ENCODE measurements at regions not wholly inside any gene's neighbourhood (a gene's known extent, or its start where the extent isn't known, plus 50 kb on each side); places are given as distances from the start of the nearest gene placed in this dataset.

DNA sequence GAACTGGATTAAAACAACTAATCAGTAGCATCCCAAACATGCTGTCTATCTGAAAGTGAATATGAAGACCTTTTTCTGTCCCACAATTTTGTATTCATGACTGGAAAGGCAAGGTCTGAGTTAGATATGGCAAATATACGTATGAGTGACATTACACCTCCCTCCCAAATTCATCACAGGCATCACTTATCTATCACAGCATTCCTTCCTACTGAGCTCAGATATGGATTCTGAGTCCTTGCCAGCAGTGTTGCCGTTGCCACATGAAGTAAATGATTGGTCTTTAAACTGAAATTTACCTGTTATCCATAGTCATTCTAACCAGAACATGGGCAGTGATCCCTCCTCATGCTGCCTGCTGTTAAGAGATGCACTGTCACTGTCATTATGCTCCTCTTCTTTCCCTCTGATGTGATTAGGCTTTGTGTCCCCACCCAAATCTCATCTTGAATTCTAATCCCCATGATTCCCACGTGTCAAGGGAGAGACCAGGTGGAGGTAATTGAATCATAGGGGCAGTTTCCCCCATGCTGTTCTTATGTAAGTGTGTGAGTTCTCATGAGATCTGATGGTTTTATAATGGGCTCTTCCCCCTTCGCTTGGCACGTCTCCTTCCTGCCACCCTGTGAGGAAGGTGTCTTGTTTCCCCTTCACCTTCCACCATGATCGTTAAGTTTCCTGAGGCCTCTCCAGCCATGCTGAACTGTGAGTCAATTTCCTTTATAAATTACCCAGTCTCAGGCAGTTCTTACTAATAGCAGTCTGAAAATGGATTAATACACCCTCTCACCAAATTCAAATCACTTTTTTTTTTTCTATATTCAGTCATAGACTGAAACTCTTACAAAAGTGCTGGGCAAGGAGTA lies 288.4 kb downstream of the NUAK1 start:
- Histone ChIP-seq H3K4me3 (no peak overlapping the region), H3K27ac (no peak overlapping the region)

DNA sequence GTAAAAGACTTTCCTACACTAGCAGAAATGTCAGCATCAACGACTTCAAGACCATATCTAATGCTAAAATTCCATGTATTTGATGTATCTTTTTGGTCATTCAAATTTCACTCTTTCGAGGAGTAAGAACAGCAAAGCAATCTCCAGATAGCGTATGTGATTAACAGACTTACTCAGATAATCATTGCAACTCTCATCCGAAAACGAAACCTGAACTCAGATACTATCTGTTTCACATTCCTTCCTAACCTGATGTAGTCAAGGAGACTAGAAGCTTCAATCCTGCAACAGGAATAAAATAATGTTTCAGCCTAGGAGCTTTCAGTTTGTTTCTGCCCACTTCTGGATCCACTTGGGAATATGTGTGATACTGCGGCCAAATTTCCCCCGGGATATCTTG lies 286.3 kb downstream of the NUAK1 start:
- peak overlapping the region in 1 of 21 experiments; percentile 22 for H3K27ac ChIP-seq
- no peak overlapping the region for H3K4me3 ChIP-seq

DNA sequence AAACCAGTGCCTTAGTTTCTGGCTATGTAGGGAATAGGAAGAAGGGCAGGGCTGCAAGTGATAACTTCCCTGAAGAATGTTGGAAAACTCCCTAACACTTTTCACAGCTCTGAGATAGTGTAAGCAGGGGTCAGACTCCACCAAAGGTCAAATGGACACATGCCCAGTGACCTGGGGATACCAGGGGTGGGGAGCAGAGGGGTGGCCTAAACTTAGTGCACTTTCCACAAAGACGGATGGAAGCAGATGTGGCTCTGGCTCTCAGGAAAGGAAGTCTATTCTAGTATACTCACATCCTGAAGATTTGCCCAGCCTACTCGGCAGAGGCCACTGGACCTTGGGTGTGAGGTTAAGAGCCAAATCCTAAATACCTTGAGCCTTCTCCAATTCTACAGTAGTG lies 285.8 kb downstream of the NUAK1 start:
- no peak overlapping the region for H3K4me3 ChIP-seq
- peak overlapping the region in 3 of 21 experiments; percentile 21 to 31 (median 22) for H3K27ac ChIP-seq

DNA sequence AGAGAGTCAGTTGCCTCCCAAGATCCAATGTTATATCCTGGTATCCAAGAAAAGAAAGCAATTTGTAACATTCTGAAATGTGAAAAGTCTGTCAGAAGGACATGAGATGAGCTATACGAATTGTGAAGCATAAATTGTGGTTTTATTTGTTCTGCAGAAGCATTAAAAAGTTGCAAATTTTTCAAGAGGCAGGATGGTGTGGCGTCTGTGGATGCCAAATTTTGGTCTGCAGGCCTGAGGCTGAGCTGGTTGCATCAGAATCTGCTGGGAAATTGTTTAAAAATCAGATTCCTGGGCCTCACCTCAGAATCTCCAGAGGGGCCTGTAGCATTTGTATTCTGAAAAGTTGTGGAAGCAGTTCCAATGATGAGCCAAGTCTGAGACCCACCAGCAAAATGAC lies 284.7 kb downstream of the NUAK1 start:
- H3K27ac ChIP-seq = no peak overlapping the region
- H3K4me3 ChIP-seq = no peak overlapping the region

DNA sequence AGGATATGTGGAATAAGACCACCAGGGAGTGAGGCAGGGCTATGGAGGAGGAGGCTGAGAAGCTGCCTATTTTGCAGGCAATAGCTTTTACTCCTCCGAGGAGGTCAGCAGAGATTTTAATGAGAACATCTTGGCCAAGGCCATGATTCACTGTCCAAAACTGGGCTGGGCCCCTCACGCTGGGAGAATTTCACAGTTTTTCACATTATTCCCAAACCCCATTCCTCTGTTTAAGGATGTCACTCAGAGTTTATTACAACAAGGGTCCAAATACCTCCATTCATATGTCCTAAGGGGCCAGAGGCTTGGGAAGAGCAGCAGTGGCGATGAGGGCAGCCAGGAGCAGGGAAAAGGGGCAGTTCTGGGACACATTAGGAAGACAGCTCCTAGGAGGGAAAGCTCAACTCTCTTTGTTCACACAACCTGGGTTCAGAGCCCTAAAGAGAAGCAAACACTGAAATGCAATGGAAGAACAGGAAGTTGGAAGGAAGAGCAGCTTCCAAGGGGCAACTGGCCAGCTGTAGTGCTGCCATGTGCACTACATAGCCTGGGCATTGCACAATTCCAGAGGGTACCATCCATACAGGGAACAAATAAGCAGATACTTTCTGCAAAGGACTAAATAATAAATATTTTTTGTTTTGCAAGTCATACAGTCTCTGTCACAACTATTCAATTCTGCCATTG lies 283.2 kb downstream of the NUAK1 start:
- Histone ChIP-seq H3K27ac (peak overlapping the region in 1 of 21 experiments; percentile 33), H3K4me3 (no peak overlapping the region)

DNA sequence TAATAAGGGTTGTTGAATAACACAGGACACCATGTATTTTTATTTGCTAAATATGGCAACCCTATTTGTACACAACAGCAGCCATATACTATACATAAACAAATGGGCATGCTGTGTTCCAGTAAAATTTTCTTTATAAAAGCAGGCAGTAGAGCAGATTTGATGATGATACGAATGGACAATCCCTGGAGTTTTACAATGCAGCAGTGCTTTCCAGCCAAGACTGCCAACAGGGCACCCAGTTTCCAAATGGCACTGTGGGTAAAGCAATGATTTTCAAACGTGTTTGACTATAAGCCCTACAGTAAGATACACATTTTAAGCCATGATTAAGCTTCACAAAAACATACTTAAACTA lies 282.7 kb downstream of the NUAK1 start:
- H3K4me3 ChIP-seq = no peak overlapping the region

DNA sequence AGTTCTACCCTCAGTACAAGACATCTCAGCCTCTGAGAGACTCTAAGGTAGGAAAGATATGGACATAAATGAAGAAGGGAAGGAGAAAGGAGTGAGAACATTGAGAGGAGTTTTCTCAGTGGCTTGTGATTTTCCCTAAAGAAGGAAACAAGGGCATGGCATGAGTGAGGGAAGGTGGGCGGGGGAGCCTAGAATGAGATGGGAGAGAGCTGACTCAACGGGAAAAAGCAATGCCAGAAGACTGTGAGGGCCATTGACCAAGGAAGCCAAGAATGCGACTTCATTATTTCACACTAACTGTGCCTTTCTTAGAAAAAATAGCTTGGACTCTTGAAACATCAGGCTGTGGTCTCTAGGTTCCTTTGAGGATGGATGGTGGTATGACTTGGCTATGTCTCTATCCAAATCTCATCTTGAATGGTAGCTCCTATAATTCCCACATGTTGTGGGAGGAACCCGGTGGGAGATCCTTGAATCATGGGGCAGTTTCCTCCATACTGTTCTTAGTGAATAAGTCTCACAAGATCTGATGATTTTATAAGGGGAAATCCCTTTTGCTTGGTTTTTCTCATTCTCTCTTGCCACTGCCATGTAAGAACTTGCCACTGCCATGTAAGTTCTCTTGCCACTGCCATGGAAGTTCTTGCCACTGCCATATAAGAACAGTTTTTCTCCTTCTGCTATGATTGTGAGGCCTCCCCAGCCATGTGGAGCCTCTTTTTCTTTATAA lies 279.6 kb downstream of the NUAK1 start:
- Histone ChIP-seq H3K27ac (peak overlapping the region in 1 of 21 experiments; percentile 21), H3K4me3 (no peak overlapping the region)

More for the DNA sequence above, 282.7 kb downstream of the NUAK1 start:
- no peak overlapping the region for H3K27ac ChIP-seq

DNA sequence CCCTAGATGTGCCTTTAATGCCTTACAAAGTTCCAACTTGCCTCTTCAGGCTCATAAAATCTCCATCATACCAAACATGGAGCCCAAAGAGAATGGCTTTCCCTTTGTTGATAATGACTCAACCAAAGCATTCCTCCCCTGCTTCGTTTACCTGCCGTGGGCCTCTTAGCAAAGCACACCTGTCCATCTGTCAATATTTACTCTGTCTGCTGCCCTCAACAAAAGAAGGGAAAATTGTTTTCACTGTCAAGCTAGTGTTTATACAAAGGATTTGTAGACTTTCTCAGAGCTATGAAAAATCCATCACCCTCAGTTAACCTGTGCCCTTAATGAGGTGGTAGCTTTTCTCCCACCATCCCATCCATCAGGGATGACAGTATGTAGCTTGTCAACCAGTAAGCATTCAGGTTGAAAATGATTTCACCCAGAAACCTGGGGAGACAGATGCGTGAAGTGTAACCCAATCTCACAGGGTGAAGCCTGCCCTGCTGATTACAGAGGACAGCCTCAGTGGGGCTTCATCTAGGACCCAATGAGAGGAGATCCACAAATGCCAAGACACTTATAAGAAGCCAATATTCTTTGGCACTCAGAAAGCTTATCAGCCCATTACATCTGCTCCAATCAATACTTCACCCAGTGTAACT lies 278.1 kb downstream of the NUAK1 start:
- no peak overlapping the region for H3K4me3 ChIP-seq
- peak overlapping the region in 1 of 21 experiments; percentile 26 for H3K27ac ChIP-seq

DNA sequence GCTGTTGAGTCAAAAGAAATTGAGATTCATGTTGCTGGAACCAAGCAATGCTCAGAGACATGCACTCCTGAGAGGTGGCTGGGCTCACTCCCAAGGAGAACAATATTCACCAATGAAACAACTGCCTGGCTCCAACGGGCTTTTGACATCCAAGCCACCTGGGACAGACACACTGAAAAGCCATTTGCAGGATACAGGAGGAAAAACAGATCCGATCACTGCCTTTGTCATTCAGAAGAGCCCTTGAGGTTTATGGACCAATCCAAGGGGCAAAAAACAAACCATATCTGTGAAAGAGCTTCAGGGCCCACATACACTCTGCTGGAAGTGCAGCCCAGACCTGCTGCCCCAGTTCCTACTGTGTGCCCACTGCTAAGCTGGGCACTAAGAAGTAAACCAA lies 277.5 kb downstream of the NUAK1 start:
- Histone ChIP-seq H3K27ac (peak overlapping the region in 1 of 21 experiments; percentile 26), H3K4me3 (no peak overlapping the region)

DNA sequence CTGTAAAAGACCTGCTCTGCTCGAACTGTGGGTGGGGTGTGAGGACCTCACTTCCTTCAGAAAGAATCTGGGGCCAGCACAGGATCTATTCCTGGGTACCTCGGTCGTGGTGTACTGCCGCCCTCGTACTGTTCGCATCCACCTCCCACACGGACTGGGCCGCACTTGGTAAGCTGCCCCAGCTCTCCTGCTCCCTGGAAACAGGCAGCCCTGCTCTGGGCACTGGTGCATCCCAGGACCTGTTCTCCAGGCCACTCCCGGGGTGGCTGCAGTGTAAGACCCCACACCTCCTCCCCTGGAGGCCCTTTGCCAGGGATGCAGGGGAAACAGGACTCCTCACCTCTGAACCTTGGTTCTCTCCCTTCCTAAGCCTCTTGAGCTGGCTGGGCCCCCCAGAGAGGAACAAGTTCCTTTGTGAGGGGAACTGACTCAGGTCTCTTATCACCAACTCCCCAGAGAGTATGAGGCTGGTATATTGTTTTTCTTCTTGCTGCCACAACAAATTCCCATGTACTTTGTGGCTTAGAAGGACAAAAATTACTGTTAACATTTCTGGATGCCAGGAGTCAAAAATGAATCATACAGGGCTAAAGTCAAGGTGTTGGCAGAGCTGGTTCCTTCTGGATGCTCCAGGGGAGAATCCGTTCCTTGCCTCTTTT lies 276.5 kb downstream of the NUAK1 start:
- no peak overlapping the region for H3K27ac ChIP-seq
- H3K4me3 ChIP-seq = no peak overlapping the region

DNA sequence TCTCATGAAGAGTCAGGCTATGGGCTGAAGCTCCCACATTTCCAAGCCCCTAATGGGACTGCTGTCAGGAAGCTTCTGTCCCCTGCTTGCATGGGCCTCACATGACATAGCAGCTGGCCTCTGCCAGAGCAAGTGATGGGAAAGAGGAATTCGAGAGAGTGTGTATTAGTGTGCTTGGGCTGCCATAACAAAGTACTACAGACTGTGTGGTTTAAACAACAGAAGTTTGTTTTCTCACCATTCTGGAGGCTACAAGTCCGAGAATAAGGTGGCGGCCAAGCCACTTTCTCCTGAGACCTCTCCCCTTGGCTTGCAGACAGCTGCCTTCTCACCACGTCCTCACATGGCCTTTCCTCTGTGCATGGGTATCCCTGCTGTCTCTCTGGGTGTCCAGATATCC lies 274.4 kb downstream of the NUAK1 start:
- H3K4me3 ChIP-seq = no peak overlapping the region
- H3K27ac ChIP-seq = no peak overlapping the region

DNA sequence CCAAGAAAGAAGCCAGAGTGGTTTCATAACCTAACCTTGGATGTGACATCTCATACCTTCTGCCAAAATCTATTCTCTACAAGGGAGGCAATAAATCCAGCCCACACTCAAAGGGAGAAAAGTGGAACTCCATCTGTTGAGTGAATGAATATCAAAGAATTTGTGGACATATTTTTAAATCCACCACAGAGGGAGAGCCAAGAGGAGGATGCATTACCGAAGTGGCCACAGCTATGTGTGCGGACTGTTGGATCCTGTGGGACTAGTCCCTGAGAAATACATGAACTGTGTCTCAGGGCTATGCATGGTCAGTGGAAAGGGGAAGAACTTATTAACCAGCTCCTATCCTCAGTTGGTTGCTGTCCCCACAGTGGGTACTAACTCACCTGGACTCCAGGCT lies 273.9 kb downstream of the NUAK1 start:
- Histone ChIP-seq H3K4me3 (no peak overlapping the region), H3K27ac (no peak overlapping the region)

DNA sequence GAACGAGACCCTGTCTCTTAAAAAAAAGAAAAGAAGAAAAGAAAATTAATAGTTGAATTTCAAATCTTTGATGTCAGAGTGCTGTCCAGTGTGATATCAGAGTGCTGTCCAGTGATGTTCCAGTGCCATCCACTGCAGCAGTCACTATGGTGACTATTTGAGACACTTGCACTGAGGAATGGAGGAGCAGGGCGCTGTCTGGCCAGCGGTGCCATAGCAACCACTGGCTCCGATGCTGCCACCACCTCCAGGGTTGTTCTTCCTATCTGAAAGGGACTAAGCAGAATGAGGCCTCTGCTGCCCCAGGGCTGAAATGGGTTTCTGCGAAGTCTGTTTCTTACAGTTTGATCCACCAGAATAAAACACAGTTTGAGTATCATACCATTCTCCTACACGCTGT lies 272.9 kb downstream of the NUAK1 start:
- Histone ChIP-seq H3K27ac (no peak overlapping the region), H3K4me3 (no peak overlapping the region)

DNA sequence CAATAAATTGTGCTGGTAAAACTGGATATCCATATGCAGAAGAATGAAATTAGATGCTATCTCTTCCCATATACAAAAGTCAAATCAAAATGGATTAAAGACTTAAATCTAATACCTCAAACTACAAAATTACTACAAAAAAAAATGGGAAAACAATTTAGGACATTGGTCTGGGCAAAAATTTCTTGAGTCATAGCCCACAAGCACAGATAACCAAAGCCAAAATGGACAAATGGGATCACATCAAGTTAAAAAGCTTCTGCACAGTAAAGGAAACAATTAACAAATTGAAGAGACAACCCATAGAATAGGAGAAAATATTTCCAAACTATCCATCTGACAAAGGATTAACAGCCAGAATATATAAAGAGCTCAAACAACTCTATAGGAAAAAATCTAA lies 264.6 kb downstream of the NUAK1 start:
- Histone ChIP-seq H3K4me3 (no peak overlapping the region), H3K27ac (no peak overlapping the region)

DNA sequence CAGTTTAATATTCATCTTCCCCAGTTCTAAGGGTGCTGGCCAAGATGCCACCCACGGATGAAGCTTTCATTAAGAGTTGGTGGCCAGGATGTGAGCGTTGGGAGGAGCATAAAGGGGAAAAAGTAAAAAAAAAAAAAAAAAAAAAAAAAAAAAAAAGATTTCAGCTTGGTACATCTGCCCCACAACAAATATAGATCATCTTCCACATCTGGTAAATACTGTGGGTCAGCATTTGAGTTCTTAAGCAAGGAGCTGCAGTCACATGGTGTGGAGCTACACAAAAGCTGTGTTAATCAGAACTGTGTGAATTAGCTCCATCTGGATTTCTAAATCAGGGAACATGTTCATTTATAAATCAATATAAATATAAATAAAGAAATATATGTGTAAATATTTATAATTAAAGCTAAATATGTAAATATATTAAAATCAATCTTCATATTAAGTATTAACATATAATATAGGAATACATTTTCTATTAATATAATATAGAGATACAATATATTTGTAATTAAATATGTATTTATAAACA lies 262.3 kb downstream of the NUAK1 start:
- no peak overlapping the region for H3K4me3 ChIP-seq
- no peak overlapping the region for H3K27ac ChIP-seq

DNA sequence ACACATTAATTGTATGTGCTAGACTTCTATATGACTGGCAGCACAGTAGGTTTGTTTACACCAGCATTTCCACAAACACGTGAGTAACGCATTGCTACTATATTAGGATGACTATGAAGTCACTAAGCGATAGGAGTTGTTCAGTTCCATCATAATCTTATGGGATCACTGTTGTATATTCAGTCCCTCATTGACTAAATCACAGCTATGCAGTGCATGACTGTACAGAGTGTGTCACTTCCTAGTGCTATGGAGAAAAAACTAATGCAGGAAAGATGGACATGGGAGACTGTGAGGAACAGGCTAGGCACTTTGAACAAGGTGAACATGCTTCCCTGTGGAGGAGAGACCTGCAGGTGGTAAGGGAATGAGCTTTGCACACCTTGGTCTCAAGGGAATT lies 259.8 kb downstream of the NUAK1 start:
- no peak overlapping the region for H3K4me3 ChIP-seq

DNA sequence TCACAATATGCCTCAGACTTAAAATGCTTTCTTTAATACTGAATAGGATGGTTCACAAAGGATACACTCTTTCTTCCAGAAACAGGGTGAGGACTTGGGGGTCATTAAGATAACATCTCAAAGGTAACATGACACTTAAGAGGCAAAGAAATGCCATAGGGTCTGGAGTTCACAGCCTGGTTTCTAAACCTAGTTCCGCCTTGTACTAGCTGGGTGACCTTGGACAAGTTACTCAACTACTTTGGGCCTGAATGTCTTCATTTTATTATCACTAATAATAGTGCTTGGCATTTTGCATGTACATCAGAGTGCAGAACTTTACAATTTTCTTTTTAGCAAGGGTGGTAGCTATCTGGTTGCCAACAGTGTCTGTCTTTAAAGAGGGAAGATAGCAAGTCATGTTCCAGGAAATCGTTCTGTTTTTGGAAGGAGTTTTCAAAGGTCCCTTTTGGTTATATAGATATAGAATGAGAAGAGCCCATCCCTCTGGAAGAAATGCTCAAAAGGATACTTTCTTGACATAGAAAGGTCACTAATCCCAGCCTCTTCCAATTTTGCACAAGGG lies 257.8 kb downstream of the NUAK1 start:
- Histone ChIP-seq H3K4me3 (no peak overlapping the region), H3K27ac (no peak overlapping the region)

More for the DNA sequence above, 259.8 kb downstream of the NUAK1 start:
- H3K27ac ChIP-seq = no peak overlapping the region

DNA sequence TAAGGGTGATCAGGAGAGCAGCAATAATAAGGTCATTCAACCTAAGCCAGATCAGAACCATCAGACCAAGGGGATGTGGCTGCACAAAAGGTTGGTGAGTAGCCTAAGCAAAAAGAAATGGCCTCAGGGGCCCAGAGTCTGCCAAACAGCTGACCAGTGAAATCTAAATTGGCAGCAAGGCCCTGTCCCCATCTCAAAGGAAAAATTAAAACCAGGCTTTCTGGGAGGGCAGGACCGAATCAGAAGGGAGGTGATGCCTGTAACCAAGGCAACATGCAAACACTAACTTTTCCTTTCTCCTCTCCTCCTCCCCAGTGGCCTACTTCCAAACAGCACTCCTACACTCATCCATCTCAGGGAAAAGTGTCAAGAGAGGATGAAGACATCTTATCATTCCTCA lies 256.4 kb downstream of the NUAK1 start:
- H3K27ac ChIP-seq = no peak overlapping the region
- H3K4me3 ChIP-seq = no peak overlapping the region

DNA sequence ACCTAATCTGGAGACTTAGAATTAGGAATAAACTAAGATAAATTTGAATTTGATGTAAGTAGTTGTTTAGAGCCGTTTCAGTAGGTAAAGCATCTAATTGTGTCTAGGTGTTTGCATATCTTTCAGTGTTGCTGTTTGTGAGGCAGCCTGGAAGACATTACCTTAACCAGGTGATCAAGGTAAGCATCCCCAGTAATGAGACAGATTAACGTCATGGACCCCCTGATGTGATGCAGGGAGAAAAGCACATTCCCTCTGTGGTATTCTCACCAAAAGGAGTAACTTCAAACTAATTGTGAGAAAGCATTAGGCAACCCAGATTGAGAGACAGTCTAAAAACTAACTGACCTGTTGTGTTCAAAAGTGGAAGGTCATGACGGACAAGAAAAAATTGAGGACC lies 251.6 kb downstream of the NUAK1 start:
- Histone ChIP-seq H3K4me3 (no peak overlapping the region), H3K27ac (no peak overlapping the region)

All from skin epidermis (tissue), 12 donors.